HG02970 (cell line): ENCODE measurements at regions not wholly inside any gene's neighbourhood (a gene's known extent, or its start where the extent isn't known, plus 50 kb on each side); places are given as distances from the start of the nearest gene placed in this dataset.

ENCODE experiments used
- ATAC-seq: cut with Tn5 transposase; IDR thresholded peaks from one replicate; pipeline ENCODE4 v1.9.1; 2021; ENCODE audit warnings: mild to moderate bottlenecking, moderate library complexity, moderate number of reproducible peaks; ENCODE audit not compliant: unreplicated experiment, low FRiP score

DNA sequence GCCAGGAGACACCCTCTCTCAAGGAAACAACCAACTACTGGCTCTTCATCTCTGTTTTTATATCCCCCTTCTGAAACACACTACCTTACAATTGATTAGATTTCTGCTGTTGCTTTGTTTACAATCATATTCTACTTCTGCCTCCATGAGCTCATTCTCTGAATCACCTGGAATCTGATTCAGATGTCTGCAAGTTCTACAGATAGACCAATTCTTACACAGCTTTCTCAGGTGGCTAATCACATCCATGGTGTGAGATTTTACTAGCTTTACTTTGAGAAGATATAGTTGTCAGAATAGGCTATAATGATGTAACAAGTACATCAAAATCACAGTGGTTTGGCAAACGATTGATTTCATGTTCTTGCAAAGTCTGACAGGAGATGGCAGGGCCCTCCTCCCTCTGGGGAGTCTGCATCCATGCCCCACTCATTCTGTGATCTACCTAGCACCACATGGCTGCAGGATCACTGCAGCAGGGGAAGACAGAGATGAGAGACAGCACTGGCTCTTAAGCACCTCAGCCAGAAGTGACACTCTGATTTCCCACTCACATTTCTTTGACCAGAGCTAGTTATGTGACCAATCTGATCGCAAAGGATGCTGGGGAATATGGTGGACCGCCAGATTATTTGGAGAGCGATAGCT is 243.7 kb downstream of the FOXO1 start:
- ATAC-seq = no peak

DNA sequence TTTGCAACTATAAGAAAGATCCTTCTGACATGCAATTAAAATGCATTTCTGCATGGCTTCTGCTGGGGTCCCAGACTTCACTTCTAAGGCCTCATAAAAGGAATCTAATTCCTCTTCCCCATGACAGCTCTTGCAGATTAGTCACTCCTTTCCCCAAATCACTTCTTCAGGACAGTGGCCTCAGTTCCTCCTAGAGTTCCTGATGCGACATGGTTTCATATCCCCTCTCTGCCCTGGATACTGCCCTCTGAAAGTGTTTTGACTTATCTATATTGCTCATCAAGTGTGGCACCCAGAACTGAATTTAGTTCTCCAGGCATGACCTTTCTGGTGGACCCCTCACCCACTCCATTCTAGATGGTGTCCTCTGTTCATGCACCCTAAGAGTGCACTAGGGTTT is 238.1 kb downstream of the FOXO1 start:
- ATAC-seq = no peak

DNA sequence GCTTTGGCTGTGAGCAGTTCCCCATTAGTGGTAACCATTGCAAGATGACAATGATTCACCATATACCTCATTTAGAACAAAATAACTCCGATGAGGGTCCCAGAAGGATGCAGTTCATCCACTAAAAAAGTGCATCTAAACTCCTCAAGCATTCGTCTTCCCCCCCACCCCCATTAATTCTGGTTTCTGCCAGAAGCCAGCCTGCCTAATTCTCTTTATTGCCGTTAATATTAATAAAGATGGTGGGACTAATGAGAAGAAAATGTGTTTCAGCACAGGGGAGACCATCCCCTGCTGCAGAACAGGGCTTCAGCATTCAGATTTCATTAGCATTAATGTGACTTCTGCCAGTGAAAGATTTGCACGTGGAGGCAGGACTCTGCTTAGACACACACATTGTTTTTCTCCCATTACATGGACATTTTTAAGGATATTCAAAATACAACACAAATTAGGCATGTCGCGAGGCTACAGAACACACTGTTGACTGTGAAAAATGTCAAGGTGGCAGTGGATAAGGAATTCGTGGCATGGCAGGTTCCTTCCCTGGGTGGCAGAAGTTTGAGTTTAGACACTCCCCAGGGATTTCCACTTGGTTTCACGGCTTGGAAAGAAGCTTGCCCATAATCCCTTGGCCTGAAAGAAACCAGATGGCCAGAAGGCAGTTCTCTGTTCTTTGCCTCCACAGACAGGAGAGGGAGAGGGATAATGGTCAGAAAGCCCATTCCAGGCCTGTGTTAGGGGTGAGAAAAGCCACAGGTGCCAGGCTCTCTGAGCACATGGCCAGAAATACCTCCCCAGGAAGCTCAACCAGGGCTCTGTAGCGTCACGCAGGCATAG is 236.5 kb downstream of the FOXO1 start:
- ATAC-seq = no peak

DNA sequence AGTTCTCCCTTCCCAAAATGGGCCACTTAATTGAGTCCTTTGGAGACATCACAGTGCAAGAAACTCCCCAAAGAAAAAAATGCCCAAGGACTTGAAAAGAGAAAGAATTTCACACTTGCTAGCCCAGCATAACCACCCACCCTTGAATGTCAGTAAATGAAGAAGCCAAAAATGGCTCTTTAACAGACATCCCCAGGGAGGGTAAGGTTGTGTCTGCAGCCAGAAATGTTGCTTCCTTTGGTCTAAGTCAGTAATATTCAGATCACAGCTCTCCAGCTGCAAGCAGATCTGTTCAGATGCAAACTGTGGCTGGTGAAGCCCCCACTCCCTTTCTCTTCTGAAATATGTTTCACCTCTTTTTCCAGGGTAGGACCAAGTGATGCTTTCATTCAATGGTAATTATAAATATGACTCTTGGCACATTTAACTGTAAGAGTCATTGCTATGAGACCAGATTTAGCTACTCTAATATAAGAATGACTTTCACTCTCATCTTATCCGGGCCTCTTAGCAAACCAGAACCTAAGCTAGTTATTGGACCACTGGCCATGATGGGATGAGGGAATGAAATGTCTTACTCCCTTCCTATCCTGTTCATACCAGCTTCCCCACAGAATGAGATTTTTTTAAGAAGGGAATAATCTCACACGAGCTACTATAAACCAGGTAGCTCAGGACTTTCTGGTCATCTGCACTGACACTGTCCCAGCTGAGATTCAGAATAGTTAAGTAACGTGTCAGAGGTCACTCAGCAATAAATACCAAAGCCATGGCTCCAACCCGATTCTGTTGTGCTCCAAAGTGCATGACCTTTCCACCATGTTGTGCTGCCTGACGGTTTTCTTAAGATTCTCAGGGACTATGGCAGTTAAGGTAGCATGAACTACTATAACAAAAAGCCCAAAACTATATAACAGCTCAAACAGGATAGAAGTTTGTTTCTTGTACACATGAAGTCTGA is 234.1 kb downstream of the FOXO1 start:
- no peak for ATAC-seq

DNA sequence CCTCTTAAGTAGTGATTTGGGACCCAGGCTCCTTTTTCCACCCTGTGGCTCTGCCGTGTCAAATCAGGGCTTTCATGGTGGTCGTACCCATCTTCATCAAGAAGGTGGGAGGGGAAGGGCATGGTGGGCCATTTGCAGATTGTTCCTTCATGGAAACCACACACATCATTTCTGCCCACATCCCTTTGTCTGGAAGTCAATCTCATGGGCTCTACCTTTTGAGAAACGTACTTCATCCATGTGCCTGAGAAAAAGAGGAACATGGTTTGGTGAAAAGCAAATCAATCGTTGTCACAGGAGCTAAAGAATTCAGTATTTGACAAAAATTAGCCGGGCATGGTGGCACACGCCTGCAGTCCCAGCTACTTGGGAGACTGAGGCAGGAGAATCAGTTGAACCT is 233.4 kb downstream of the FOXO1 start:
- no peak for ATAC-seq

DNA sequence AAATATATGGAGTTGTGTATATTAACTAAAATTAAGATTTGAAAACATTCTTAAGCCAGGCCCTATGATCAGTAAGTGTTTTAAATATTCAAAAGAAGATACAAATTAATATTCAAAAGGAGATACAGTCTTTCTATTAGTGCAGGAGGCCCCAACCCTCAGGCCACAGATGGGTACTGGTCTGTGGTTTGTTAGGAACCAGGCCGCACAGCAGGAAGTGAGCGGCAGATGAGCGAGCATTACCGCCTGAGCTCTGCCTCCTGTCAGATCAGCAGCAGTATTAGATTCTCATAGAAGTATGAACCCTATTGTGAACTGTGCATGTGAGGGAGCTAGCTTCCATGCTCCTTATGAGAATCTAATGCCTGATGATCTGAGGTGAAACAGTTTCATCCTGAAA is 232.9 kb downstream of the FOXO1 start:
- ATAC-seq = no peak

DNA sequence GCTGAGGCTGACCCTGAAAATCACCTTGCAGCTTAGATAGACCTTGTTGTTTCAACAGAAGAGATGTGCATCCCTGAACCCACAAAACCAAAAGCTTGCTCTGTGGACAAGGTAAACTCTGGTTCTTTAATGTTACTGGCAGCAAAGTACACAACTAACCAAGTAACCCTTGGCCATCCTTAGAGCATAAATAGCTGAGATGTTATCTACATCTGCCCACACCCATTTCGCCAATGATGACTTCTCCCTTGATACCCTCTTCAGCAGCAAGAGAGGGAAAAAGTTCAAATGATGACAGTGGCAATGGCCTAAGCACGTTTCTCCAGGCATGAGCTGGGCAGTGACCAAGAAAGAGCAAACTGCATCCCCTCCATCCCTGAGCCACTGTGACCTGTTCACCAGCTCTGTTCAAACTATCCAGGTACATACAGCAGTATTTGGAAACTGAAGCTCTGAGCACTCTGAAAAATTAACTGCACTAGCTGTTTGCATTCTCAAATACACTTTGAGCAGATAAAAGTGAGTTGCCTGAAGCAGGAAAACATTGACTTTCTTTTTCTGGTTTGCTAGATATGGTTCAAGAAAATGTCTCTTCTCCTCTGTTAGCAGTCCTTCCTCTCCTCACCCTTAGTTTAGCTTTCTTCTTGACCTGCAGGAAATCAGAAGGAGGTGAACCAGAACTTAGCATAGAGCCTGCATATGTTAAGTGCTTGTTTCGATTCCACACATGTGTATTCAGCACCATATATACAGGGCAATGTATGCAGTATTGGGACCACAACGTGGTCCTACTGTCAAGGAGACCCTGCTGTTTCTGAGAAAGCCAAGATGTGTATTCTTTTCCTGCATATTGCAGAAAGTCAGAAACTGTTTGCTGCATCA is 231.7 kb downstream of the FOXO1 start:
- no peak for ATAC-seq

DNA sequence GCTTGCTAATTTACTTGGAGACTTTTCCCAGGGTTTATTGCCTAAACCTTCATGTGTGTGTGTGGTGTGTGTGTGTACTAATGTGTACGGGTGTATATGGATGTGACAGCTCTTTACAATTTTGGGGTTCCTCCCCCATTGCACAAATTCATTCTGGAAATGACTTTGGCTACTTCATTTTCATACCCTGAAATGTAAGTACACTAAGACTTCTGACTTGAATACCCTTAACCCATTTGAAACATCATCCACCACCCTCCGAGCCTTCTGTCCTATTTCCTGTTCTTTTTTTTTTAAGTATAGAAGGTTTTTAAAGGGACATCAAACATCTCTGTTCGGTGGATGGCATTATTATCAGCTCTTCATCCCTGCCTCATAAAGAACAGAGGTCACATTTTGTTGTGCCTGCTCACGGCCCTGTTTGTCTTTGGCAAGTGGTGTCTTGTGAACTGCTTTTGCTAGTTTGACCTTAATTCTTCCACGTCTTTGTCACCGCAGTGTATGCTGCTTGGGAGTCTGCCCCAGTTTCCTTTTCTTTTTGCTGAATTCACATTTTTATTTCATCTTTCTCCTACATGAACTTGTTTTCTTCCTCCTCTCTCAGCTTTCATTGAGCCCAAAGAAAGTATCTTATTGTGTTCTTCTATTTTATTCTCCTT is 228.3 kb downstream of the FOXO1 start:
- no peak for ATAC-seq

DNA sequence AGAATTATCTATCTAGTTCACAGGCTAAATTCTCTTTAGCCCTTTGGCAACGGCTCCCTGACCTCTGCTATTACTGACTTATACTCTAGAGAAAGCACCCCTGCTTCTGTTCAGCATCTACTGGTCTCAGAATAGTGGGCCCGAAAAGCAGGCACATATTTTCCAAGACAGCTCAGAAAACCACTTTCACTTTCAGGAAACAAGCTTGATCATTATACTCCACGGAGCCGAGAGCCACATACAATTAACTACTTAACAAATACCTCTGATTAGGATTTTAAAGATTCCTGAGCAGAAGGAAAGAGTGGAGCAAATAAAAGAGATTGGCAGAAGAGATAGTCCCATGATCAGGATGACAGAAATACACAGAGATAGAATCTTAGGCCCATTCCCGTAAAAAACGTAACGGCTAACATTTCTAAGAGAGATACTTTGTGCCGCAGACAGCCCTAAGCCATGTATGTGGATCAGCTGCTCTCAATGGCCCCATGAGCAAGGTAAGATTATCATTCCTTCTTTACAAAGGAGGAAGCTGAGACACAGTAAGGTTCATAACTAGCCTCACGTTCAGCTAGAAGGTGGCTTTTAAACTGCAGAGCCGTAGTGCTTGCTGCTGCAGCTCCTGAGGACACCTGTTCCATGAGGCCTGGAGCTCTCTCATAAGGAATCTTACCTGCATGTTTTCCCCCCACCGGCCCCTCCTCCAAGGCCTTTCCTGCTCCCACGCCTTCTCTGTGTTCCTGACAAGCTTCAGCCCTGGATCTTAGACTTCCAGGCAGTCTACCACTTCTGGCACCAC is 227.2 kb downstream of the FOXO1 start:
- ATAC-seq = no peak

DNA sequence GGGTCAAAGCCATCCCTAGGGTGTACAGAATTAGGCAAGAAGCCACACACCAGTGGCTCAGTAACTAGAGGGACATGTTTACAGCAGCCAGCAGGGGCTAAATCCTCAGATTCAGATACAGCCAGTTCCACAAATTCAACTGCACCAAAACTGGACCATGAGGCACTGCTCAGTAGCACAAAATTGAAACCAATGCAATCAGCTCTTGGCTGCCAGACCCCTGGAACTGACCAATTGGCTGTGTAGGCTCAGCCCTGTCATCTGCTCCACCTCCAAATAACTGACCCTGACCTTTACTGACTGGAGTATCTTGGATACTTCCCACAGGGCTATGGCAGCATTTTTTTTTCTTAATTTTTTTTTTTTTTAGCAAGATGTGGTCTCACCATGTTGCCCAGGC is 226.5 kb downstream of the FOXO1 start:
- ATAC-seq = no peak

DNA sequence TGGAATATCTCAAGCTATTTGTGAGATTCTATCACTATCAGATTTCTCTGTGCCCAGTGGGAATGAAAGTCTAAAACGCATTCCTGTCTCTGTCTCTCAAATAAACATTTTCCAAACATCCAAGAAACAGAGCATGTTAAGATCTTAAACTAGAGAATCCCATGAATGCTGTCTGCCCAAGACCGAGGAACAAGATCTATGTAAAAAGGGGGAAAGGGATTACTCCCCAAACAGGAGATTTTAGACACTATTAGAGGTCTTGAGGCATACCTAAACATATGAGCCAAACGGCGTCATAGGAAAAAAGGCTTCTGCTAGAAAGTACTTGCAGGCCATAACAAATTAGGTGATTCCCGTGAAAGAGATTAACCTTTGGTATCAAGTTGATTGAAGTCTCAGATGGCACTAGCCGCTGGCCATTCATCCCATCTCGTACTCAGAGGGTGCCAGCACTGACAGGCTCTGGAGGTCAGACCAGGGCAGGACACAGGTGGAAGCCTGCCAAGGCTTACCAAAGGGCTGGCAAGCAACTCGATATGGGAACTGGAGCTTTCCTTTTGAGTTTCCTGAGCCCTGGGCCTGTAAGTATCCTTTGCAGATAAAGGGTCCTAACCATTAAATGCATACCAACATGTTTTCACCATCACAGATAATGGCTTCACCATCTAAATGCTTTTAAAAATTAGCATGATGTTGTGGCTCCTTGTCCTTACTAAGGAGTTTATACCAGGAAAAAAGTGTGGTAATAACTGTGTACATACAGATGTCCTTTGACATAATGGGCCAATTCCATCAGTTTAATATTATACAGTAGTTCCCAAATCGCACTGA is 225.2 kb downstream of the FOXO1 start:
- ATAC-seq = no peak

DNA sequence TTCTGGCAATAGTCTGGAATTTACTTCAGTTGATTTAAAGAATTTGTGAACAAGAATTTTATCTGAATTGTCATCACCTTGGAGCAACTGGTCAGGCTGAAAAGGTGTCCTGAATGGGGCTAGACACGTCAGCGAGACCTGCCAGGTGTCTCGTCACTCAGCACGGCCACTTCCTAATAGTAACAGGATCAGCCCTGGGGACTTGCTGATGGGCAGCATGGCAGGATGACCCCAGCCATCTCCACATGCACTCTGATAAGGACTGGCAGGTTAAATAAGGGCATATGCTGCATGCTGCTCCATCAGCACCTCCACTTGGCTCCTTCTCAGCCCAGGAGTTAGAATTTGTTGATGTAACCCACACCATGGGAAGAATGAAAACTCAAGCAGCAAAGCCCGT is 224.2 kb downstream of the FOXO1 start:
- no peak for ATAC-seq

DNA sequence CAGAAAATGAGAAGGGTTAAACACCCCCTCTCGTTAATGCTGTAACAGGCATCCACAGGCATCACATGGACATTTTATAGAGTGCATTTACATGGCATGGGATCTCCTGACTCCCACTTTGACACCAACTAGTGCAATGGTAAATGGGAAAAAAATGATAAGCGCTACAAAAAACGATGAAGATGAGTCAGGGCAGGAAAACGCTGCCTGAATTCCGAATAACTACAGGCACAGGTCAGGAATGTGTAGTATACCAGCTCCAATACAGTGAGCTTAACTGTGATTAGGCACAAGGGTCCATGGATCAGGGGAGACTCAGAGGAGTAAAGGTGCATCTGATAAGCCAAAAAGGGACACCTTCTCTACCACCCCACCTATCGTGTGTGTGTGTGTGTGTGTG is 223.6 kb downstream of the FOXO1 start:
- ATAC-seq = no peak

DNA sequence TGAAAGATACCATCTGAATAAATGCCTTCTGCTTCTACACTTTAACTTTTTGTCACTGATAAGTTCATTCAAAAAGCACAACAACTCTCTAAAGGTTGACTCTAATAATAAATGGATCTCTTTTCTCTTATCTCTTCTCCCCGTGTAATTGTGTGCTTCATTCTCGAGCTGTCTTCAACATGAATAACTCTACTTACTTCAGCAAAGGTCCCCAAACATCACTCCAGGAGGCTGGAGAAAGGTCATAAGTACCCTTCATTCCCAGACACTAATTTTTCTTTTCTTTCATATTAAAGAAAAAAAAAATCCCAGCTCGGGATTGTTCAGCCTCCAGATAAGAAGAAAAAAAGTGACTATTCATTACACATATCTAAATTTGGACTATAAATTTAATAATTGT is 222.2 kb downstream of the FOXO1 start:
- ATAC-seq = no peak

DNA sequence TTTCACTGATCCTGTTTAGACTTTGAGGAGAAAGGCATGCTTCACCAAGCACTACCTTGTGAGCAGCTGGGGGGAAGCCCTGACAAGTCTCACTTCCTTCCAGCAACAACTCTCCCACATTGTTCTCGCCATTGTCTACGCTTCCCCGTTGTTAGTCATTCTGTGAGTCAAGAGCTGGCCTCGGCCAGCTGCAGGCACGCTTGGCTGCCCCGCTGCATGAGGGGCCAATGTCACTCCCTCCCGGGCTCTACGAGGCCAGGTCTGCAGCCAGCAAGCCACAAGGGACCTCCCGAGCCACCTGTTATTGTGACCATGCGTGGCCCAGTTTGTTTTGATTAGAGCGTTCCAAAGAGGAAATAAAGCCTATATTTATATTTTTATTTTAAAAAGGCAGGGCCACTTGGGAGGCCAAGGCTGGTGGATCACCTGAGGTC is 220.9 kb downstream of the FOXO1 start:
- peak; percentile 97 for ATAC-seq

DNA sequence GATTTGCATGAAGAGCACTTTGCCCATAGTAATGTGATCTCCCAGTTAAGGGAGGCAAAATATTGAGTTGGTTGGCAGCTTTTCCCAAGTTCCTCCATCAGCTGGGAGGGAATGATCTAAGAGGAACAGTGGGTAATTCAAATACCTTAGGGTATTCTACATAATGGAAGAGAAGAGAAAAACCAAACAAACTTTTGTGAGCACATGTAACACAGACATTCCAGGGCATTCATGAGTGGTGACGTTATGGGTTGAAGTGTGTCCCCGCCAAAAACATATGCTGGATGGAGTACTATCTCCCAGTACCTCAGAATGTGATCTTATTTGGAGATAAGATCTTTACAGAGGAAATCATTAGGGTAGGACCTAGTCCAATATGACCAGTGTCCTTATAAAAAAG is 220.1 kb downstream of the FOXO1 start:
- ATAC-seq = no peak

DNA sequence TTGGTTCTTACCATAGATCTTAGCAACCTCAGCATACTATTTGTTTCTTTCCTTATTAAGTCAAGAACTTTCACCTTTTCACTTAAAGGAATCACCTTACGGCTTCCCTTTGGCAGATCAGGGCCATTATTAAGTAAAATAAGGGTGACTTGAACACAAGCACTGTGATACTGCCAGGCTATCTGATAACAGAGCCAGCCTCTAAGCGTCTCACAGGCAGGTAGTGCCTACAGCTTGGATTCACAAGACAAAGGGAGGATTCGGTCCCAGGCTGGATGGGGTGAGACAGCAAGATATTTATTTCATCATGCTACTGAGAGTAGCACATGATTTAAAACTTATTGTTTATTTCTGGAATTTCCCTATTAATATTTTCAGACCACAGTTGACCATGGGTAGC is 218.6 kb downstream of the FOXO1 start:
- no peak for ATAC-seq
